Endodermal cell (in vitro differentiated cells): ENCODE measurements at regions not wholly inside any gene's neighbourhood (a gene's known extent, or its start where the extent isn't known, plus 50 kb on each side); places are given as distances from the start of the nearest gene placed in this dataset.

Experiments
- DNase-seq: peaks from one replicate; pipeline ENCODE4 v3.0.0-alpha.2; 2017
- H3K27ac ChIP-seq: 2 replicates; pipeline ENCODE4 v1.5.1; 2013; ENCODE audit warnings: mild to moderate bottlenecking, low read depth, low read length, moderate library complexity
- H3K27me3 ChIP-seq: 2 replicates; pipeline ENCODE4 v1.6.1; 2013; ENCODE audit warnings: mild to moderate bottlenecking, low read length, moderate library complexity; ENCODE audit not compliant: insufficient read depth, control insufficient read depth, poor library complexity, severe bottlenecking
- H3K36me3 ChIP-seq: 2 replicates; pipeline ENCODE4 v1.7.0; 2013; ENCODE audit warnings: mild to moderate bottlenecking, low read length, moderate library complexity; ENCODE audit not compliant: control insufficient read depth, insufficient read depth
- H3K4me1 ChIP-seq: one replicate; pipeline ENCODE4 v1.7.0; 2013; ENCODE audit warnings: low read length; ENCODE audit not compliant: control insufficient read depth, insufficient read depth
- H3K4me3 ChIP-seq: 2 replicates; pipeline ENCODE4 v1.5.1; 2013; ENCODE audit warnings: mild to moderate bottlenecking, low read length, moderate library complexity
- H3K9ac ChIP-seq: 2 replicates; pipeline ENCODE4 v1.6.1; 2013; ENCODE audit warnings: mild to moderate bottlenecking, low read length, moderate library complexity; ENCODE audit not compliant: poor library complexity, severe bottlenecking; ENCODE audit errors: extremely low read depth
- H3K9me3 ChIP-seq: 2 replicates; pipeline ENCODE4 v1.6.1; 2013; ENCODE audit warnings: mild to moderate bottlenecking, low read length, moderate library complexity; ENCODE audit not compliant: control insufficient read depth
- H3K27ac Mint-ChIP-seq: 2 replicates; pipeline ENCODE4 v1.8.0; 2020; ENCODE audit warnings: mixed read lengths
- H3K27me3 Mint-ChIP-seq: 2 replicates; pipeline ENCODE4 v1.8.0; 2021; ENCODE audit warnings: mild to moderate bottlenecking, mixed read lengths; ENCODE audit not compliant: insufficient read depth
- H3K36me3 Mint-ChIP-seq: 2 replicates; pipeline ENCODE4 v1.8.0; 2020; ENCODE audit warnings: low read depth, mixed read lengths
- H3K4me1 Mint-ChIP-seq: 2 replicates; pipeline ENCODE4 v1.8.0; 2020; ENCODE audit warnings: mixed read lengths
- H3K4me3 Mint-ChIP-seq: 2 replicates; pipeline ENCODE4 v1.8.0; 2020; ENCODE audit warnings: mild to moderate bottlenecking, moderate library complexity, mixed read lengths
- H3K9me3 Mint-ChIP-seq: 2 replicates; pipeline ENCODE4 v1.8.0; 2020; ENCODE audit warnings: mild to moderate bottlenecking, mixed read lengths
- CTCF ChIP-seq: fragments of 200-600 bp; sonication (generic); conservative IDR thresholded peaks from 2 replicates; pipeline ENCODE4 v1.5.0; 2021; ENCODE audit warnings: antibody characterized with exemption, mild to moderate bottlenecking
- WGBS, 2 experiments: methylation state at CpG; one replicate each; pipeline versions ENCODE4 v1.1.5 to v1.1.7; 2013; ENCODE audit warnings: missing lambda C conversion rate in 2 of 2, mixed read lengths in 1 of 2; ENCODE audit not compliant: insufficient coverage in 1 of 2, insufficient read length in 1 of 2; 5-methylcytosine and 5-hydroxymethylcytosine counted together

- H3K9ac ChIP-seq = no peak overlapping the region
- H3K4me3 ChIP-seq = no peak overlapping the region
- H3K4me1 ChIP-seq = no peaks in the 10 kb centered on the region
- Mint-ChIP-seq H3K36me3 (no peaks in the 10 kb centered on the region), H3K9me3 (peaks cover 2% of the 10 kb centered on the region), H3K27ac (no peak overlapping the region), H3K4me3 (no peak overlapping the region), H3K27me3 (no peaks in the 10 kb centered on the region), H3K4me1 (no peaks in the 10 kb centered on the region)
- no peaks in the 10 kb centered on the region for H3K36me3 ChIP-seq
- no peak overlapping the region for H3K27ac ChIP-seq
- no peaks in the 10 kb centered on the region for H3K27me3 ChIP-seq
- DNase-seq = no peak
- WGBS, 2 experiments = 80% methylated on average over 1 of the region's 1 CpG; no CpG with 5 or more reads in 1 of the 2 experiments
- TF ChIP-seq CTCF = no peak
- H3K9me3 ChIP-seq = no peaks in the 10 kb centered on the region
Observed at GRCh38 chr5:145324101-145324500, 511.0 kb downstream of the PRELID2 start.

GRCh38 chr5:145316282-145316681 lies 518.9 kb downstream of the PRELID2 start:
- no peak overlapping the region for H3K27ac ChIP-seq
- H3K27me3 ChIP-seq = no peaks in the 10 kb centered on the region
- Mint-ChIP-seq H3K4me1 (no peaks in the 10 kb centered on the region), H3K36me3 (no peaks in the 10 kb centered on the region), H3K27me3 (no peaks in the 10 kb centered on the region), H3K27ac (no peak overlapping the region), H3K9me3 (peaks cover 9% of the 10 kb centered on the region), H3K4me3 (no peak overlapping the region)
- no peaks in the 10 kb centered on the region for H3K36me3 ChIP-seq
- 92% methylated on average over 2 of the region's 2 CpGs; no CpG with 5 or more reads in 1 of the 2 experiments for WGBS, 2 experiments
- H3K9me3 ChIP-seq = peaks cover 4% of the 10 kb centered on the region
- no peak overlapping the region for H3K4me3 ChIP-seq
- no peak for DNase-seq
- TF ChIP-seq CTCF = no peak
- no peak overlapping the region for H3K9ac ChIP-seq
- H3K4me1 ChIP-seq = no peaks in the 10 kb centered on the region

GRCh38 chr5:145307866-145308382 lies 527.2 kb downstream of the PRELID2 start:
- TF ChIP-seq CTCF = no peak
- Mint-ChIP-seq H3K4me3 (no peak overlapping the region), H3K4me1 (no peaks in the 10 kb centered on the region), H3K27ac (no peak overlapping the region), H3K36me3 (no peaks in the 10 kb centered on the region), H3K9me3 (no peaks in the 10 kb centered on the region), H3K27me3 (no peaks in the 10 kb centered on the region)
- Histone ChIP-seq H3K27ac (no peak overlapping the region), H3K27me3 (no peaks in the 10 kb centered on the region), H3K9me3 (no peaks in the 10 kb centered on the region), H3K9ac (no peak overlapping the region), H3K4me1 (no peaks in the 10 kb centered on the region), H3K4me3 (no peak overlapping the region), H3K36me3 (no peaks in the 10 kb centered on the region)
- no peak for DNase-seq
- WGBS, 2 experiments = 95 to 96% methylated on average over 4 to 6 of the region's 6 CpGs
